ENCODE measurements at regions not wholly inside any gene's neighbourhood (a gene's known extent, or its start where the extent isn't known, plus 50 kb on each side); places are given as distances from the start of the nearest gene placed in this dataset.

- TF ChIP-seq CHD7 (IDR thresholded peaks at IDR 0.05; ENCODE audit: insufficient replicate concordance, low read length) = no peak
- no peak for TF ChIP-seq JUN (IDR thresholded peaks at IDR 0.05; ENCODE audit: low read depth, low read length)
- no peak for TF ChIP-seq USF2 (IDR thresholded peaks at IDR 0.05; ENCODE audit: low read length)
- no peak for TF ChIP-seq POLR2A (IDR thresholded peaks at IDR 0.05; ENCODE audit: control extremely low read depth in 1 of 2, low read depth in 2 of 2, low read length in 2 of 2)
- TF ChIP-seq GTF2F1 (IDR thresholded peaks at IDR 0.05; ENCODE audit: borderline replicate concordance, low read depth, low read length) = no peak
- TF ChIP-seq MAFK (IDR thresholded peaks at IDR 0.05; ENCODE audit: low read depth, low read length) = no peak
- TF ChIP-seq CEBPB (IDR thresholded peaks at IDR 0.05; ENCODE audit: low read depth, low read length) = no peak
- TF ChIP-seq CHD1 (IDR thresholded peaks at IDR 0.05; ENCODE audit: low read depth, low read length) = no peak
- TF ChIP-seq MAX (IDR thresholded peaks at IDR 0.05) = no peak
- no peak for TF ChIP-seq CHD2 (IDR thresholded peaks at IDR 0.05; ENCODE audit: low read length)
- TF ChIP-seq TCF12 (IDR thresholded peaks at IDR 0.05; ENCODE audit: low read depth, low read length) = no peak
These were observed 248.2 kb downstream of the C12orf42 start (continued) for GRCh38 chr12:103247531-103247930.
